HG03442 (cell line): ENCODE measurements at regions not wholly inside any gene's neighbourhood (a gene's known extent, or its start where the extent isn't known, plus 50 kb on each side); places are given as distances from the start of the nearest gene placed in this dataset.

Source experiments
- ATAC-seq: cut with Tn5 transposase; IDR thresholded peaks from one replicate; pipeline ENCODE4 v1.9.1; 2021; ENCODE audit warnings: mild to moderate bottlenecking, moderate library complexity; ENCODE audit not compliant: unreplicated experiment

- ATAC-seq: no peak
These were observed 171.0 kb downstream of the BTG1 start for GRCh38 chr12:91974541-91975085.

DNA sequence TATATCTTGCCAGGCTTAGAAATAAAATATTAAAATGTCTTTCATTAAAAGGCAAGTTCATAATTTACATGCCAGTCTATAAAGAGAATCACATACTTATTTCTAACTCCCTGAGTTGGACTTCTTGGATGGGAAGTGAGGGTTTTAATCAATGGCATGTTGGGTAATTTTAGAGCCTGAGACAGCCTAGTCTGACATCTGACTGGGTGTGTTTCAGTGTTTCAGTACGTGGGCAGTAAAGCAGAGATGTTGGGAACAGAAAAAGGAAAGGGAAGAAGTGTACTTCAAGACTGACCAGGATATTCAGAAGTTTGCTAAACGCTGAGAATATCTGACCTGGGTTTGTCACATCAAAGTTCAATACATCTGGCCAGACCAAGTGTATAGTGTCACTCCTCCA is 171.8 kb downstream of the BTG1 start:
- ATAC-seq: no peak

GRCh38 chr12:91972896-91973295 is 172.8 kb downstream of the BTG1 start:
- no peak for ATAC-seq

DNA sequence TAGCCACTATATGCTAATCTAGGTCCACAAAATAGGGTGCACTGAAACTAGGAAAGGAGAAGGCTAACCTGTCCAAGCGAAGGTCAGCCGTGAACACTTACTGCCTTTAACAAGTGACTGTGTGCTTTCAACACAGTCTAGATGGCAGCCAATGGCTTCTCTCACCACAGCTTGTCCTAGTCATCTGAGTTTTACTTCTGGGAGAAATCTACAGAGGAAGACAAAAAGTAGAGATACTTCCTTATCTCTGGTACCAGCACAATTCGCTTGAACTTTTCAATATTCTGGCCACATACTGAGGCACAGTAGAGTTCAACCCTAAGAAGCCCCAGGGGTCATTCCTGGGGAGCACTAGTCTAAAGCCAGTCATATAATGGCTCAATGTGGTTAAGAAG is 176.9 kb downstream of the BTG1 start:
- no peak for ATAC-seq

DNA sequence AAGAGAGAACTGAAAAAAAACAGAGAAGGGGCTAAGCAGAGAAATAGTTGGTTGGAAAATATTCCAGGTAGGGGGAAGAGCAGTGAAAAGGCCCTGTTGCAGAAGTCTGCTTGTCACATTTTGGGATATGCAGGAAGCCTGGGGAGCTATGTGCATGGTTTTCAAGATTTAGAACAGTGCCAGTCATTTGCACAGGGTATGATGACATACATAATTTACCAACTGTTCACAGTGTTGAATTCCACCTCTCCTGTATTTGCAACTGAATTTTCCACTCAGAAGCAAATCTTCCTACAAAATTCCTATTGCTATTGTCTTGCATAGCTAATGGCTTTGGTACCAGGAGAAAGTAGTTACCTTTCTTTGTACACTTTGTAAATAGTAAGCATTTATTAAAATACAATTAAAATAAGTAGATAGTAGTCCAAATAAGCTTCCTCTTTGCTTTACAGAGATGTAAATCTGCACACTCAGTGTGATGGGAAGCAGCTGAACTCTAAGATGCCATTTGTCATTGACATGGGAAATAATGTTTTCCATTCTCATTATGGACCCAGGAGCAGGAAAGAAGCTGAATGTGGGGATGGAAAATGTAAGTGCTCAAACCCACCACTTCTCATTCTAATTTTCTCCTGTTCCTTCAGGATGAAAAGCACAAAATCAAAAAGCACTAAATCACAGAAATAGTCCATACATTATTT is 177.4 kb downstream of the BTG1 start:
- no peak for ATAC-seq

- no peak for ATAC-seq
These were observed 178.1 kb downstream of the BTG1 start for GRCh38 chr12:91967590-91967989.

DNA sequence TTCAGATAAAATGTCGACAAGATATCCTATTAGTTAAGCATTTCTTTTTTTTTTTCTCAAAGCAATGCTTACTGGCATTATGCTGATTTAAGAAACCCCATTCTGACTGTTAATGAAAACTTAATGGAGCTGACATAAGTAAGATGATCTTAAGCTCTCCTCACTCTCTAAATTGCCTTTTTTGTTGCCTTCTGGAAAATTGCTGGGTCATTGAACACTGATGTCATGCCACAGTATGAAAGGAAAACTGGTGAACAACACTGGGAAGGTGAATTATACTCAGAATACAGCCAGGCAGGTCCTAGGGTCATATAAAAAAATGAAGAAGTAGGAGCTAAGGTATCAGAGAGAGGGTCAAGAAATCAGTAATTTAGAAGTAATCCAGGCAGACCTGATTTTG is 179.9 kb downstream of the BTG1 start:
- ATAC-seq: no peak

DNA sequence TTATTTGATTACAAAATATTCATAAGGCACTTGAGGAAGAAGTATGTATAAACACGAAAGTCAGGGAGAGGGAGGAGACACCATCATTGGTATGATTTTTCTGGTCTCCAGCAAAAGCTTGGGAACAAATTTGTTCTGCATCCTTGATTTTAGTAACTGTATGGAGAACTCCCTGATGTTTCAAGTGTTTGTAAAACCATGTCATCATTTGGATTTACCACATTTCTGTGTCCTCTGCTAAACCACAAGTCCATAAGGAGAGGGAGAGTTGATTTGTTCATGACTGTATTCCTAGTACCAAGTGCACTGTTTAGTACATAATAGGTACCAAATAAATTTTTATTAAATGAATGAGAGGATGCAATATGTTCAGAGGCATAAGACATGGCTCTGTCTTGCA is 181.1 kb downstream of the BTG1 start:
- ATAC-seq: no peak

GRCh38 chr12:91959220-91959619 is 186.4 kb downstream of the BTG1 start:
- no peak for ATAC-seq

DNA sequence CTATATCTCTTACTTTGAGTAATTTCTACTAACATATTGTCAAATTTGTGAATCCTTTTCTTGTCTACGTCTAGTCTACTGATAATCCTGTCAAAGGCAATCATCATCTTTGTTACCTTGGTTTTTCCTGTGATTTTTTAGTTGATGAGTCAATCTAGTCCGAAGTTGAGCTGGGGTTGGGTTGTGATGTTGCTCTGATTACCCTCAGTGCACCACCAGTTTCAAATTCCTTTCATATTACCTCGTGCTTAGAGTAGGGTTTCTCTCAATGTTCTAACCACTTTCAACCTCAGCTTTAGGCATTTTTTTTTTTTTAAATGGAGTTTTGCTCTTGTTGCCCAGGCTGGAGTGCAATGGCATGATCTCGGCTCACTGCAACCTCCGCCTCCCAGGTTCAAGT is 186.8 kb downstream of the BTG1 start:
- ATAC-seq: no peak

GRCh38 chr12:91954747-91955146 is 190.9 kb downstream of the BTG1 start:
- ATAC-seq: no peak

- no peak for ATAC-seq
These were observed 191.3 kb downstream of the BTG1 start for GRCh38 chr12:91954326-91954725.

GRCh38 chr12:91952916-91953315 is 192.7 kb downstream of the BTG1 start:
- no peak for ATAC-seq

GRCh38 chr12:91951571-91951970 is 194.1 kb downstream of the BTG1 start:
- ATAC-seq: no peak

DNA sequence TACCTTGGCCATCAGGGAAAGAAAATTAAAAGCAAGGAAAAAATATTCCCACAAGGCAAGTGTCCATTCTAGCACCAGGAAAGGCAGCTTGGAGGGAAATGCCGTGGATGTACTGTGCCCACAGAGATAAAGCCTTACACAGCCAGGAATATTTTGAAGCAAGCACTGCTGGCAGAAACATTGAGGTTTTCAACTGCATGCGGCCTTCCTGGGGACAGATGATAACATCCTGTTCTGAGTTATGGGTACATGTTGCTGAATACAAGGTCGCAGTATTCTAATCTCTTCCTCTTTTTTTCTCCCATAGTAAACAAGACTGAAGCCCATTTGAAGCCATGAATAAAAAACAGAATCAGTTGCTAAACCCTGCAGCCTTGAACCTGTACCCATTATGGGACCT is 197.1 kb downstream of the BTG1 start:
- no peak for ATAC-seq

- peak; percentile 95 for ATAC-seq
These were observed 198.2 kb downstream of the BTG1 start for GRCh38 chr12:91947459-91947858.

DNA sequence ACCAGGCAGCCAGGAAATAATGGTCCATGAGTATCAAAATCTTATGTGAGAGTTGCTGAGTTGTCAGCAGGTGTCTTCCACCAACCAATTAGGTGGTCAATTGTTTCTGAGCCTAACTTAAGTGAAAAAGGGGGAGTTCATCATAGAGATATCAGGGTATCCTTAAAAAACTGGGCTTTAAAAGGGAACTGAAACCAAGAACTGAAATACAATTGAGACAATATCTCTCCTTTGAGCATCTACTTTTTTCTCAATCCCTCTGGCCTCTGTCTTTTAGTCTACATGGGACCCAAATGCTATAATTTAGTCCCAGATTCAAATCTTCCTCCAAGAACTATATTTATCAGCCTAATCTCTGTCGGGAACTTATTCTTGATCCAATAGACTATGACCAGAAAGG is 201.0 kb downstream of the BTG1 start:
- no peak for ATAC-seq

GRCh38 chr12:91940826-91941570 is 204.6 kb downstream of the BTG1 start:
- ATAC-seq: no peak

DNA sequence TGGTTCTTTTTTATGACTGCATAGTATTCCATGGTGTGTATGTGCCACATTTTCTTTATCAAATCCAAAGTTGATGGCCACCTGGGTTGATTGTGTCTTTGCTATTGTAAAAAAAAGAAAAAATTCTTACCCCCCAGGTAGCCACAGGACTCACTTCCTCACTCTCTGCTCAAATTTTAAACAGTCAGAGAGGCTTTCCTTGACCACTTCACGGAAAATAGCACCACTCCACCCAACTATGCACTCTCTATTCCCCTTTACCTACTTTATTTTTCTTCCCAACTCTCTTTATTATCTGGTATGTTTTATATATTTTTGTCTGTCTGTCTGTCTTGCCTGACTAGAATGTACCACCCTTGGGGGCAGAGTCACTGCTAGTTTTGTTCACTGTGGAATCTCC is 205.3 kb downstream of the BTG1 start:
- no peak for ATAC-seq

GRCh38 chr12:91937706-91938105 is 207.9 kb downstream of the BTG1 start:
- no peak for ATAC-seq

GRCh38 chr12:91937009-91937408 is 208.6 kb downstream of the BTG1 start:
- ATAC-seq: no peak

DNA sequence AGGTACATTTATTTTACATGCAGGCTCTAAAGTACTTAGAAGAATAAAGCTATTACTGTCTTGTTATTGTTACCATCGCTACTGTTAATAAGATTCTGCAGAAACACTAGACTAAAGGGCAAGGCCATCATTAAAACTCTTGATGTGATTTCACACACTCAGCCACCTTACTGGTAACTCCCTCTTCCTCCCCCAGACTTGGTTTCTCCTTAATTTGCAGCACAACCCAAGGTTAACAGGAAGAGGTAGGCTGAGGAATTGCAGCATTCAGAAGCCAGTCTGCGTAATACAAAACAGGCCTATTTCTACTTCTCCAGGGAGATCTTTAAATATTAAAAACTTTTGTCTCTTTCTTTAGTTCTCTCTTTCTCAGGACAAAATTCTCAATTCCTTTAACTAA is 210.3 kb downstream of the BTG1 start:
- no peak for ATAC-seq
